Upper lobe of right lung (tissue), 1 donor: ENCODE measurements at regions not wholly inside any gene's neighbourhood (a gene's known extent, or its start where the extent isn't known, plus 50 kb on each side); places are given as distances from the start of the nearest gene placed in this dataset.
A peak's percentile ranks its signal among the peaks of the same experiment; 100 is the strongest.

ENCODE experiments used
- ATAC-seq: fragments of 200-7000 bp; cut with Tn5 transposase; one replicate; pipeline ENCODE4 v1.9.1; 2020; ENCODE audit warnings: mild to moderate bottlenecking, moderate library complexity
- DNase-seq: peaks from one replicate; pipeline ENCODE4 v3.0.0-alpha.2; 2020
- H3K27ac ChIP-seq: fragments of 200-600 bp; one replicate; pipeline ENCODE4 v1.8.0; 2022
- H3K27me3 ChIP-seq: fragments of 200-600 bp; one replicate; pipeline ENCODE4 v1.8.0; 2022; ENCODE audit warnings: mild to moderate bottlenecking
- H3K36me3 ChIP-seq: fragments of 200-600 bp; one replicate; pipeline ENCODE4 v1.8.0; 2022
- H3K4me1 ChIP-seq: fragments of 200-600 bp; one replicate; pipeline ENCODE4 v1.8.0; 2022
- H3K4me3 ChIP-seq: fragments of 200-600 bp; one replicate; pipeline ENCODE4 v1.8.0; 2022; ENCODE audit warnings: mild to moderate bottlenecking
- H3K9me3 ChIP-seq: fragments of 200-600 bp; one replicate; pipeline ENCODE4 v1.8.0; 2022
- CTCF ChIP-seq: fragments of 200-600 bp; IDR thresholded peaks from one replicate; pipeline ENCODE4 v1.8.0; 2022; ENCODE audit warnings: antibody characterized with exemption
- intact Hi-C: fragments of 100-400 bp; cut with DNase I; formaldehyde crosslinking; loops from one replicate; pipeline ENCODE4 v1.11.0; 2022
- donor health status: DM: no; HTN: yes; CAD: no; lungs with severe emphysema.

DNA sequence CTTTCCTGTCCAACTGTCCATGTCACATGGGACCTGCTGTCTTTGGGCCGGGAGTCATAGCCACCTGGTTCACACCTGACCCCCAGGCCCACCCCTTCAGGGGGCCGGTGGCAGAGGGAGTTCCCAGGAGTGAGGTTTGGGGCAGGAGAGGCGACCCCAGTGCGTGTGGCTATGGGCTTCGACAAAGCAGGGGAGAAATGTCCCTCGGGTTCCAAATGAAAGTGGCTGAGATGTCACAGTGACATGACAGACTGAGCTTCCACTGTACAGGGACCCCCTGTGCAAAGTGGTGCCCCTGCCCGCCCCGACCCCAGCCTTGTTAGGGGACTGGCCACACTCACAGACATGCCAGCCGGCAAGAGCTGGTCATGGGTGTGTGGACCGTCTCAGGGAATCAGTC lies 1297.0 kb downstream of the BRD1 start:
- H3K27ac ChIP-seq: no peak overlapping the region
- DNase-seq: no peak
- no peaks in the 10 kb centered on the region for H3K27me3 ChIP-seq
- H3K4me3 ChIP-seq: no peak overlapping the region
- no peaks in the 10 kb centered on the region for H3K9me3 ChIP-seq
- no peaks in the 10 kb centered on the region for H3K36me3 ChIP-seq
- no peaks in the 10 kb centered on the region for H3K4me1 ChIP-seq
- intact Hi-C loops: no loop called here
- no peak for ATAC-seq
- no peak for TF ChIP-seq CTCF

- H3K27ac ChIP-seq: no peak overlapping the region
- ATAC-seq: peak; percentile 75
- peak; percentile 80 for DNase-seq
- no peak overlapping the region for H3K4me3 ChIP-seq
- H3K4me1 ChIP-seq: no peaks in the 10 kb centered on the region
- intact Hi-C loops: no loop called here
- H3K9me3 ChIP-seq: no peaks in the 10 kb centered on the region
- no peaks in the 10 kb centered on the region for H3K27me3 ChIP-seq
- no peaks in the 10 kb centered on the region for H3K36me3 ChIP-seq
- no peak for TF ChIP-seq CTCF
Measured at GRCh38 chr22:48528221-48528915, 1299.3 kb downstream of the BRD1 start.

DNA sequence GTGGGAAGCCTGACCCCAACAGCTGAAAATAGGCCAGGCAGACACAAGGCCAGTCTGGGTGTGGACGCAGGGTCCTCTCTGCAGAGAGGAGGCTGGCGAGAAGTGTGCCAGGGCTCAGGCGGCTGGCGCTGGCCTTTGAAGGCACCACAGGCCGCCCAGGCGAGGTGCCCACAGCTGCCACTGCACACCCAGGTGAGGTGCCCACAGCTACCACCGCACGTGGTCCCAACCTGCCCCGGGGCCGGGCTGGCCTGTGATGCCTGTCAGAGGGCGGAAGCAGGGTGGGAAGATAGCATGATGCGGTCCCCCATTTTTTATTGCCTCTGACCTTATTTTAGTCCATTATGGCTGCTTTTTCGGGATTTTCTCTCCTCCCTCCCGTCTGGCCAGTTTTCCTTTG lies 1303.9 kb downstream of the BRD1 start:
- H3K27ac ChIP-seq: no peak overlapping the region
- no peaks in the 10 kb centered on the region for H3K36me3 ChIP-seq

GRCh38 chr22:48523091-48523490 lies 1304.6 kb downstream of the BRD1 start:
- DNase-seq: no peak
- no peak overlapping the region for H3K27ac ChIP-seq
- no peak for TF ChIP-seq CTCF
- H3K36me3 ChIP-seq: no peaks in the 10 kb centered on the region
- no peak for ATAC-seq
- no peaks in the 10 kb centered on the region for H3K4me1 ChIP-seq
- no peaks in the 10 kb centered on the region for H3K9me3 ChIP-seq
- intact Hi-C loops: no loop called here
- H3K27me3 ChIP-seq: no peaks in the 10 kb centered on the region
- no peak overlapping the region for H3K4me3 ChIP-seq

More for the DNA sequence above, 1303.9 kb downstream of the BRD1 start:
- Histone ChIP-seq H3K4me3 (no peak overlapping the region), H3K9me3 (no peaks in the 10 kb centered on the region), H3K27me3 (no peaks in the 10 kb centered on the region), H3K4me1 (no peaks in the 10 kb centered on the region)
- TF ChIP-seq CTCF: no peak
- DNase-seq (no peak), ATAC-seq (no peak)
- intact Hi-C loops: no loop called here

GRCh38 chr22:48522271-48522670 lies 1305.4 kb downstream of the BRD1 start:
- Histone ChIP-seq H3K4me1 (no peaks in the 10 kb centered on the region), H3K27ac (no peak overlapping the region), H3K9me3 (no peaks in the 10 kb centered on the region), H3K27me3 (no peaks in the 10 kb centered on the region), H3K36me3 (no peaks in the 10 kb centered on the region), H3K4me3 (no peak overlapping the region)
- no peak for TF ChIP-seq CTCF
- DNase-seq (no peak), ATAC-seq (no peak)
- intact Hi-C loops: no loop called here
